Cerebellar cortex (tissue), 1 donor: ENCODE measurements at regions not wholly inside any gene's neighbourhood (a gene's known extent, or its start where the extent isn't known, plus 50 kb on each side); places are given as distances from the start of the nearest gene placed in this dataset.
"Not testable (repeated sequence)": the region's sequence is repeated elsewhere in the genome, so short reads cannot be mapped to it uniquely, and the experiment has no call there.

Experiments used
- DNase-seq: peaks from one replicate; pipeline ENCODE4 v3.0.0-alpha.2; 2015; ENCODE audit warnings: low spot score

GRCh38 chr10:125273023-125273422 lies 112.7 kb upstream of the CTBP2 start:
- no peak for DNase-seq

- no peak for DNase-seq
Measured at GRCh38 chr10:125269716-125270115, 109.4 kb upstream of the CTBP2 start.

- no peak for DNase-seq
Measured at GRCh38 chr10:125266966-125267365, 106.6 kb upstream of the CTBP2 start.

- no peak for DNase-seq
Measured at GRCh38 chr10:125266541-125266940, 106.2 kb upstream of the CTBP2 start.

GRCh38 chr10:125265579-125265955 lies 105.2 kb upstream of the CTBP2 start:
- DNase-seq, result no peak

- DNase-seq, result no peak
Measured at GRCh38 chr10:125264757-125265578, 104.6 kb upstream of the CTBP2 start.

GRCh38 chr10:125264091-125264490 lies 103.7 kb upstream of the CTBP2 start:
- no peak for DNase-seq

- DNase-seq, result no peak
Measured at GRCh38 chr10:125263551-125263950, 103.2 kb upstream of the CTBP2 start.

GRCh38 chr10:125262920-125263319 lies 102.6 kb upstream of the CTBP2 start:
- DNase-seq, result no peak

GRCh38 chr10:125262409-125262808 lies 102.0 kb upstream of the CTBP2 start:
- no peak for DNase-seq

- no peak for DNase-seq
Measured at GRCh38 chr10:125261491-125262186, 101.3 kb upstream of the CTBP2 start.

GRCh38 chr10:125260260-125260659 lies 99.9 kb upstream of the CTBP2 start:
- no peak for DNase-seq

GRCh38 chr10:125259651-125260050 lies 99.3 kb upstream of the CTBP2 start:
- DNase-seq, result no peak

GRCh38 chr10:125258676-125259075 lies 98.3 kb upstream of the CTBP2 start:
- no peak for DNase-seq

GRCh38 chr10:125257521-125258108 lies 97.3 kb upstream of the CTBP2 start:
- no peak for DNase-seq

- no peak for DNase-seq
Measured at GRCh38 chr10:125256026-125256425, 95.7 kb upstream of the CTBP2 start.

- DNase-seq, result no peak
Measured at GRCh38 chr10:125252937-125253336, 92.6 kb upstream of the CTBP2 start.

- not testable (repeated sequence) for DNase-seq
Measured at GRCh38 chr10:125250834-125251233, 90.5 kb upstream of the CTBP2 start.

GRCh38 chr10:125249948-125250347 lies 89.6 kb upstream of the CTBP2 start:
- no peak for DNase-seq

GRCh38 chr10:125248489-125248888 lies 88.1 kb upstream of the CTBP2 start:
- DNase-seq, result no peak

GRCh38 chr10:125247576-125247975 lies 87.2 kb upstream of the CTBP2 start:
- DNase-seq, result no peak

- DNase-seq, result no peak
Measured at GRCh38 chr10:125243532-125244253, 83.3 kb upstream of the CTBP2 start.
